ENCODE measurements at regions not wholly inside any gene's neighbourhood (a gene's known extent, or its start where the extent isn't known, plus 50 kb on each side); places are given as distances from the start of the nearest gene placed in this dataset.

DNA sequence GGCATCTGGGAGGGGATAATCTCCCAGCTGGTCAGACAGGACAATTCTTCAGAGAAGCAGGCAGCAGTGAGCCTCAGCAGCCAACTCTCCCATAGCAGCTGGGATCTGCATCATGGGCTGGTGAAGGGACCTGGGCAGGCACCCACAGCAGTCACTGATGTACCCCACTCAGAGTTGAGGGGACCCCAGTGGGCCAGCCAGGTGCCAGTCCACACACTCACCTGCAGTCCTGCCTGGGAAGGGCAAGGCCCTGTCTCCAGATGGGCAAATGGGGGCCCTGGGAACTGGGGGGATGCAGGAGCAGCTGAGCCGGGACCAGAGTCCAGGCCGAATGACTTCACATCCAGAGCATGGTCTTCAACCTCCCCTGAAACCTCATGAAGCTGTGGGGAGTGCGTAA is 170.4 kb downstream of the ZFP36L2 start:
- Mint-ChIP-seq H3K4me3 (no peak overlapping the region), H3K27me3 (peaks cover 18% of the 10 kb centered on the region), H3K36me3 (ENCODE audit: low read depth) (no peaks in the 10 kb centered on the region), H3K9me3 (no peaks in the 10 kb centered on the region), H3K27ac (no peak overlapping the region), H3K4me1 (peaks cover 29% of the 10 kb centered on the region)
- no peak for DNase-seq
- ChIA-PET CTCF (no interaction called here), POLR2A (no interaction called here)

DNA sequence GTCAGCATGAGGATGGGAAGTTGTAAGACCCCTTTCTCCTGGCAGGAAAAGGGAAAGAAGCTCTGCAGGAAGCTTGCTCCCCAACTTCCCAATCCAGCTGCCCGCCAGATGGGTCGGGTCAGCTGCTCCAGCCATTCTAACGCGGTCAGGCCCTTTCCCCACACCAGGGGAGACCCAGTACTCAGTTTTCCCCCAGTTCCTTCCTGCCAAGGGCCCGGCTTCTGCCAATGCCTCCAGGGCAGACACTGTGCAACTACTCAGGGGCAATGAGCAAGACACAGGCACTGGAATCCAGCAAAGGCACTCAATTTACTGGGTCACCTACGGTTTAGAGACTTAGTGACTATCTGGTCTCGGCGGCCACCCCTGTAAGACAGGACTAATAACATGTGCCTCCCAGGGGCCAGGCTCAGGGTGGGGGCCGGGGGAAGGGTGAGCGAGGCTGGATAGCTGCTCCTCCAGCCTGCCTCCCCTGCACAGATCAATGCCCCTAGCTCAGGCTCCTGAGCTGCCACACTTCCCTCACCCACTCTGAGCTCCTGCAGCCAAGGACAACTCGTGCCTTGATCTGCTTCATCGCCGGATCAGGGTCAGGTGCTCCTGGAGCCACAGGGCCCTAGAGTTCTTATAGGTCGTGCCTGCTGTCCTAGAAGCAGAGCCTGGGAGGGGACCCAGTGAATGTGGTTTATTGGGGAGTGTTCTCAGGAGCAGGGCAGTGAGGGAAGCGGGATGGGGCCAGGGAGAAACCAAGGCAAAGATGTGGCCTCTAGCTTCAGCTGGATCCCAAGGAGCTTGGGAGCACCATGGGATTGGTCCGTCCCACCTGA is 171.1 kb downstream of the ZFP36L2 start:
- DNase-seq, result no peak
- CTCF ChIA-PET, result no interaction called here
- Mint-ChIP-seq H3K4me3 (no peak overlapping the region), H3K4me1 (peaks cover 24% of the 10 kb centered on the region), H3K27ac (no peak overlapping the region), H3K36me3 (ENCODE audit: low read depth) (no peaks in the 10 kb centered on the region), H3K9me3 (no peaks in the 10 kb centered on the region), H3K27me3 (peaks cover 18% of the 10 kb centered on the region)
- POLR2A ChIA-PET, result no interaction called here

DNA sequence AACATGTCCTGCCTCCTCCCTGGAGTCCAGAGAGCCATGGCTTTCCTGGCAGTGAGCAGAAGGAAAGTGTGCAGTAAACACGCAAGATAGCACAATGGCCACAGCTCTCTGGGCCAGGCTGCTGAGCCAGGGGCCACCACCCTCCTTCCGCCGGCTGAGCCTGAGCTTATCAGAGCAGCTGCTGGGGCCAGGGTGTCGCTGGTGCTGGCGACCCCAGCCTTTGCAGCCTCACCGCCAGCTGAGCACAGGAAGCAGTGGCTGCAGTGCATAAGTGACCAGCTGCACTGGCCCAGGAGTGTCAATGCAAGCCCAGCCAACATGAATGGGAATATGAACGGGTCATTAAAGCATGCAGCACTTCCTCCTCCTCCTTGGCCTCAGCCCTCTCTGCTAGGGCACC is 172.0 kb downstream of the ZFP36L2 start:
- no peak overlapping the region for H3K27ac Mint-ChIP-seq
- ChIA-PET POLR2A (no interaction called here), CTCF (no interaction called here)
- H3K4me1 Mint-ChIP-seq, result peaks cover 15% of the 10 kb centered on the region
- no peaks in the 10 kb centered on the region for H3K36me3 Mint-ChIP-seq (ENCODE audit: low read depth)
- H3K27me3 Mint-ChIP-seq, result peaks cover 23% of the 10 kb centered on the region
- H3K9me3 Mint-ChIP-seq, result no peaks in the 10 kb centered on the region
- H3K4me3 Mint-ChIP-seq, result no peak overlapping the region
- DNase-seq, result no peak

- H3K9me3 Mint-ChIP-seq, result no peaks in the 10 kb centered on the region
- H3K27me3 Mint-ChIP-seq, result peaks cover 28% of the 10 kb centered on the region
- H3K36me3 Mint-ChIP-seq (ENCODE audit: low read depth), result no peaks in the 10 kb centered on the region
- peaks cover 6% of the 10 kb centered on the region for H3K4me1 Mint-ChIP-seq
- CTCF ChIA-PET, result no interaction called here
- no peak for DNase-seq
- H3K4me3 Mint-ChIP-seq, result no peak overlapping the region
- POLR2A ChIA-PET, result no interaction called here
- no peak overlapping the region for H3K27ac Mint-ChIP-seq
Observed at GRCh38 chr2:43052944-43053306, 173.5 kb downstream of the ZFP36L2 start.

GRCh38 chr2:43052204-43052943 is 174.0 kb downstream of the ZFP36L2 start:
- no peak for DNase-seq
- POLR2A ChIA-PET, result no interaction called here
- Mint-ChIP-seq H3K4me1 (peaks cover 10% of the 10 kb centered on the region), H3K27me3 (peaks cover 33% of the 10 kb centered on the region), H3K27ac (no peak overlapping the region), H3K4me3 (no peak overlapping the region), H3K9me3 (no peaks in the 10 kb centered on the region), H3K36me3 (ENCODE audit: low read depth) (no peaks in the 10 kb centered on the region)
- CTCF ChIA-PET, result interaction anchor here (1.1 kb wide), 1 partner anchor 432 kb away, joined by 3 read pairs; no protein-coding TSS in a partner anchor

DNA sequence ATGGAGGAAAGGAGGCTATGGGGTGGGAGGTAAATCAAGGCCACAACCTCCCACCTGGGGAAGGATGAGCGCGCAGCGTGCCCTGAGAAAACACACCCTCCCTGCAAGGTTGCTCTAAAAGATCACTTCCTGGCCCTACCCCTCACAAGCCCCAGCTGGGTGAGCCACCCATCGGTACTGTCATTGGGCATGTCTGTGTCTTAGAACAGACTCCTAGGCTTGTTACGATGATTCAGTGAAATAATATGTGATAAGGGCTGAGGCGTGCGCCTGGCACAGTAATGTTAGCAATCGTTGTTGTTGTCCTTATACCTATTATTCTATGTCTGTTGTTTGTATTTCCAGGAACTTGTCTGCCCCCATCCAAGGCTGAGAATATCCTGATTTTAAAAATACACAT is 175.1 kb downstream of the ZFP36L2 start:
- H3K9me3 Mint-ChIP-seq, result no peaks in the 10 kb centered on the region
- peaks cover 20% of the 10 kb centered on the region for H3K4me1 Mint-ChIP-seq
- no peak for DNase-seq
- H3K36me3 Mint-ChIP-seq (ENCODE audit: low read depth), result no peaks in the 10 kb centered on the region
- no peak overlapping the region for H3K27ac Mint-ChIP-seq
- no peak overlapping the region for H3K4me3 Mint-ChIP-seq
- POLR2A ChIA-PET, result no interaction called here
- CTCF ChIA-PET, result interaction anchor here (1.1 kb wide), 1 partner anchor 433 kb away, joined by 3 read pairs; no protein-coding TSS in a partner anchor
- H3K27me3 Mint-ChIP-seq, result peaks cover 36% of the 10 kb centered on the region

GRCh38 chr2:43050866-43051265 is 175.5 kb downstream of the ZFP36L2 start:
- H3K4me3 Mint-ChIP-seq, result no peak overlapping the region
- no peak overlapping the region for H3K27ac Mint-ChIP-seq
- H3K4me1 Mint-ChIP-seq, result peaks cover 23% of the 10 kb centered on the region
- ChIA-PET CTCF (no interaction called here), POLR2A (no interaction called here)
- H3K27me3 Mint-ChIP-seq, result peaks cover 36% of the 10 kb centered on the region
- DNase-seq, result no peak
- H3K36me3 Mint-ChIP-seq (ENCODE audit: low read depth), result no peaks in the 10 kb centered on the region
- no peaks in the 10 kb centered on the region for H3K9me3 Mint-ChIP-seq

DNA sequence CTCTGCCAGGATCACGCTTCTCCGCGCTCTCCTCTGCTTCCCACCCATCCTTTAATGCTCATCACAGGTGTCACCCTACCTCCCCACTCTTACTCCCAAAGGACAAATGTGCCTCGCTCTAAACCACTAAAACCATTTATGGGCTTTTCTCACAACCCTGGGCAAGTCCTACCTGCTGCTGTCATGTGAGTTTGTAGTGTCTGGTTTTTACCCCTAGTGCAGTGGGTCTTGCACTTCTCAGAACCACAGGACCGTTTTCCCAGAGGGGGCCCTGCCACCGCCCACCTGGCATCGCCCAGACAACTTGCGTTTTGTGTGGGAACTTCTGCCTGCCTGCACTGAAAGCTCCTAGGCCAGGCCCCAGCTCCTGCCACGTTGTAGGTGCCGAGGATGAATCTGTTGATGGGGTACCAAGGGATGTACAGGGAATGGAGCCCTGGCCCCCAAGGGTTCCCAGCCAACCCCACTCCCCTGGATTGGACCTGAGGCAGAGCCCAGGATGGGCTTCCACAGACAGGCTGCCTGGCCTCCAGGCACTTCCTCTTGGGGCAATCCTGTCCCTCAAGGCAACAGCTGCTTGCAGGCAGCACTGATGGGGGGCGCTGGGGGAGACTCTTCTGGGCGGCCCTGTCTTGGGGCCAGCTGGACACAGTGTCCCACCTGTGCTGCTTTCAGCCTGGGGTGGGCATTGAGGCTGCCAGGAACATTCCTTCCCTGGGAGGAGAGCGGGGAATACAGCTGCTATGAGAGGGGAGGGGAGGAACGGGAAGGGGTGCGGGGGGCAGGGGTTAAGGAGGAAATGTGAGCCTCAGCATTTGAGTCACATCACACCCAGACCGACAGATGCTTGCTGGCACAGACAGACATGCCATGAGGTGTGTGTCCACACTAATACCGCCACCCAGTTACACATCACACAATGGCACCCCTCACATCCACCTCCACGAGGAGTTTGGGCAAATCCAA is 176.3 kb downstream of the ZFP36L2 start:
- ChIA-PET CTCF (no interaction called here), POLR2A (no interaction called here)
- no peak for DNase-seq
- Mint-ChIP-seq H3K36me3 (ENCODE audit: low read depth) (no peaks in the 10 kb centered on the region), H3K4me3 (no peak overlapping the region), H3K27me3 (peaks cover 36% of the 10 kb centered on the region), H3K27ac (no peak overlapping the region), H3K9me3 (no peaks in the 10 kb centered on the region), H3K4me1 (peaks cover 23% of the 10 kb centered on the region)

DNA sequence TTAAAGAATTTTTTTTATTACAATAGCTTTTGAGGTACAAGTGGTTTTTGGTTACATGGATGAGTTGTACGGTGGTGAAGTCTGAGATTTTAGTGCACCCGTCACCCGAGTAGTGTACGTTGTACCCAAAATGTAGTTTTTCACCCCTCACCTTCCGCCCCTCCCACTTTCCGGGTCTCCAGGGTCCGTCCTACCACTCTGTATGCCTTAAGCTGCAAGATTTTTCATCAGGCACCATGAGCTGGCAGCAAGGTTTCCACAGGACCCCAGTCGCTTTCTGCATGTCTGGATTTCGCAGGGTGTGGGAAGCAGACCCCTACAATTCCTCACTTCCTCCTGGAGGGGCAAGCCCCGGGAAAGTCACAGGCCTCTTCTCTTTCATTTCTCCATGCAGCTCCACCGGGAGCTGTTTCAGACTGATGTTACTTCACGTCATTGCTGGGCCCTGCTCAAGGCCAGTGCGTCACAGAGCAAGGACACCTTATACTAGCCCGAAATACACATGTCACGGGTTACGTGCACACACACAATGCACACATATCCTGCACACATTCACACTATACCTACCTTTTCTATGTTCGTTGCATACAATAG is 179.1 kb downstream of the ZFP36L2 start:
- CTCF ChIA-PET, result interaction anchor here (0.6 to 1.2 kb wide), 3 partner anchors 72 to 182 kb away, joined by 3 read pairs; no protein-coding TSS in a partner anchor
- Mint-ChIP-seq H3K9me3 (no peaks in the 10 kb centered on the region), H3K27me3 (peaks cover 22% of the 10 kb centered on the region), H3K36me3 (ENCODE audit: low read depth) (no peaks in the 10 kb centered on the region), H3K27ac (no peak overlapping the region), H3K4me3 (no peak overlapping the region), H3K4me1 (peaks cover 22% of the 10 kb centered on the region)
- POLR2A ChIA-PET, result interaction anchor here (1.0 to 1.1 kb wide), 2 partner anchors 10 to 12 kb away, joined by 3 to 6 read pairs; no protein-coding TSS in a partner anchor
- DNase-seq, result peak; percentile 19

GRCh38 chr2:43045866-43046265 is 180.5 kb downstream of the ZFP36L2 start:
- no peak overlapping the region for H3K4me3 Mint-ChIP-seq
- H3K27me3 Mint-ChIP-seq, result peaks cover 18% of the 10 kb centered on the region
- CTCF ChIA-PET, result no interaction called here
- peaks cover 19% of the 10 kb centered on the region for H3K4me1 Mint-ChIP-seq
- no peaks in the 10 kb centered on the region for H3K36me3 Mint-ChIP-seq (ENCODE audit: low read depth)
- DNase-seq, result no peak
- H3K9me3 Mint-ChIP-seq, result no peaks in the 10 kb centered on the region
- POLR2A ChIA-PET, result interaction anchor here (0.6 to 1.5 kb wide), 2 partner anchors 173 to 564 kb away, joined by 3 read pairs; no protein-coding TSS in a partner anchor
- H3K27ac Mint-ChIP-seq, result no peak overlapping the region

GRCh38 chr2:43044093-43044681 is 182.2 kb downstream of the ZFP36L2 start:
- no peak overlapping the region for H3K4me3 Mint-ChIP-seq
- CTCF ChIA-PET, result interaction anchor here (0.5 kb wide), 1 partner anchor 533 kb away, joined by 3 read pairs; no protein-coding TSS in a partner anchor
- H3K4me1 Mint-ChIP-seq, result peaks cover 24% of the 10 kb centered on the region
- DNase-seq, result no peak
- POLR2A ChIA-PET, result no interaction called here
- no peaks in the 10 kb centered on the region for H3K36me3 Mint-ChIP-seq (ENCODE audit: low read depth)
- peaks cover 13% of the 10 kb centered on the region for H3K27me3 Mint-ChIP-seq
- no peaks in the 10 kb centered on the region for H3K9me3 Mint-ChIP-seq
- H3K27ac Mint-ChIP-seq, result no peak overlapping the region

- H3K27ac Mint-ChIP-seq, result no peak overlapping the region
- peaks cover 9% of the 10 kb centered on the region for H3K27me3 Mint-ChIP-seq
- peaks cover 22% of the 10 kb centered on the region for H3K4me1 Mint-ChIP-seq
- ChIA-PET POLR2A (no interaction called here), CTCF (no interaction called here)
- no peak overlapping the region for H3K4me3 Mint-ChIP-seq
- no peak for DNase-seq
- H3K36me3 Mint-ChIP-seq (ENCODE audit: low read depth), result no peaks in the 10 kb centered on the region
- H3K9me3 Mint-ChIP-seq, result no peaks in the 10 kb centered on the region
Observed at GRCh38 chr2:43043553-43043870, 182.9 kb downstream of the ZFP36L2 start.

Data from activated CD4-positive, alpha-beta memory T cell treated with anti-CD3 and anti-CD28 coated beads, Interleukin-2, amount 10 ng/mL, durations not matched to agents 7 days and 5 days (primary cell).